Endodermal cell (in vitro differentiated cells): ENCODE measurements at regions not wholly inside any gene's neighbourhood (a gene's known extent, or its start where the extent isn't known, plus 50 kb on each side); places are given as distances from the start of the nearest gene placed in this dataset.

Experiments used
- DNase-seq: peaks from one replicate; pipeline ENCODE4 v3.0.0-alpha.2; 2017
- H3K27ac ChIP-seq: 2 replicates; pipeline ENCODE4 v1.5.1; 2013; ENCODE audit warnings: mild to moderate bottlenecking, low read depth, low read length, moderate library complexity
- H3K27me3 ChIP-seq: 2 replicates; pipeline ENCODE4 v1.6.1; 2013; ENCODE audit warnings: mild to moderate bottlenecking, low read length, moderate library complexity; ENCODE audit not compliant: insufficient read depth, control insufficient read depth, poor library complexity, severe bottlenecking
- H3K36me3 ChIP-seq: 2 replicates; pipeline ENCODE4 v1.7.0; 2013; ENCODE audit warnings: mild to moderate bottlenecking, low read length, moderate library complexity; ENCODE audit not compliant: control insufficient read depth, insufficient read depth
- H3K4me1 ChIP-seq: one replicate; pipeline ENCODE4 v1.7.0; 2013; ENCODE audit warnings: low read length; ENCODE audit not compliant: control insufficient read depth, insufficient read depth
- H3K4me3 ChIP-seq: 2 replicates; pipeline ENCODE4 v1.5.1; 2013; ENCODE audit warnings: mild to moderate bottlenecking, low read length, moderate library complexity
- H3K9ac ChIP-seq: 2 replicates; pipeline ENCODE4 v1.6.1; 2013; ENCODE audit warnings: mild to moderate bottlenecking, low read length, moderate library complexity; ENCODE audit not compliant: poor library complexity, severe bottlenecking; ENCODE audit errors: extremely low read depth
- H3K9me3 ChIP-seq: 2 replicates; pipeline ENCODE4 v1.6.1; 2013; ENCODE audit warnings: mild to moderate bottlenecking, low read length, moderate library complexity; ENCODE audit not compliant: control insufficient read depth
- H3K27ac Mint-ChIP-seq: 2 replicates; pipeline ENCODE4 v1.8.0; 2020; ENCODE audit warnings: mixed read lengths
- H3K27me3 Mint-ChIP-seq: 2 replicates; pipeline ENCODE4 v1.8.0; 2021; ENCODE audit warnings: mild to moderate bottlenecking, mixed read lengths; ENCODE audit not compliant: insufficient read depth
- H3K36me3 Mint-ChIP-seq: 2 replicates; pipeline ENCODE4 v1.8.0; 2020; ENCODE audit warnings: low read depth, mixed read lengths
- H3K4me1 Mint-ChIP-seq: 2 replicates; pipeline ENCODE4 v1.8.0; 2020; ENCODE audit warnings: mixed read lengths
- H3K4me3 Mint-ChIP-seq: 2 replicates; pipeline ENCODE4 v1.8.0; 2020; ENCODE audit warnings: mild to moderate bottlenecking, moderate library complexity, mixed read lengths
- H3K9me3 Mint-ChIP-seq: 2 replicates; pipeline ENCODE4 v1.8.0; 2020; ENCODE audit warnings: mild to moderate bottlenecking, mixed read lengths
- CTCF ChIP-seq: fragments of 200-600 bp; sonication (generic); conservative IDR thresholded peaks from 2 replicates; pipeline ENCODE4 v1.5.0; 2021; ENCODE audit warnings: antibody characterized with exemption, mild to moderate bottlenecking
- WGBS, 2 experiments: methylation state at CpG; one replicate each; pipeline versions ENCODE4 v1.1.5 to v1.1.7; 2013; ENCODE audit warnings: missing lambda C conversion rate in 2 of 2, mixed read lengths in 1 of 2; ENCODE audit not compliant: insufficient coverage in 1 of 2, insufficient read length in 1 of 2; 5-methylcytosine and 5-hydroxymethylcytosine counted together

- H3K4me3 ChIP-seq = no peak overlapping the region
These were observed 69.7 kb upstream of the RGL1 start for GRCh38 chr1:183735069-183735860.

GRCh38 chr1:183734543-183735036, 70.3 kb upstream of the RGL1 start:
- Mint-ChIP-seq H3K36me3 (no peaks in the 10 kb centered on the region), H3K9me3 (no peaks in the 10 kb centered on the region)
- WGBS, 2 experiments = 53 to 64% methylated on average over 2 to 4 of the region's 5 CpGs

More at GRCh38 chr1:183735069-183735860, 69.7 kb upstream of the RGL1 start:
- no peak for DNase-seq
- Histone ChIP-seq H3K4me1 (peaks cover 13% of the 10 kb centered on the region), H3K9me3 (no peaks in the 10 kb centered on the region), H3K27ac (no peak overlapping the region), H3K27me3 (no peaks in the 10 kb centered on the region), H3K36me3 (no peaks in the 10 kb centered on the region), H3K9ac (no peak overlapping the region)
- no peaks in the 10 kb centered on the region for H3K27me3 Mint-ChIP-seq
- H3K9me3 Mint-ChIP-seq = no peaks in the 10 kb centered on the region
- H3K4me1 Mint-ChIP-seq = peaks cover 51% of the 10 kb centered on the region
- no peaks in the 10 kb centered on the region for H3K36me3 Mint-ChIP-seq
- WGBS, 2 experiments = 84 to 100% methylated on average over 1 of the region's 1 CpG
- TF ChIP-seq CTCF = no peak
- no peak overlapping the region for H3K27ac Mint-ChIP-seq
- H3K4me3 Mint-ChIP-seq = no peak overlapping the region

GRCh38 chr1:183733715-183734114, 71.2 kb upstream of the RGL1 start:
- no peak overlapping the region for H3K4me3 Mint-ChIP-seq
- Histone ChIP-seq H3K27me3 (no peaks in the 10 kb centered on the region), H3K9ac (no peak overlapping the region), H3K4me3 (no peak overlapping the region), H3K9me3 (no peaks in the 10 kb centered on the region), H3K4me1 (peaks cover 13% of the 10 kb centered on the region), H3K27ac (no peak overlapping the region), H3K36me3 (no peaks in the 10 kb centered on the region)
- no peaks in the 10 kb centered on the region for H3K9me3 Mint-ChIP-seq
- H3K27ac Mint-ChIP-seq = no peak overlapping the region
- DNase-seq = no peak
- 95% methylated on average over 2 of the region's 2 CpGs; no CpG with 5 or more reads in 1 of the 2 experiments for WGBS, 2 experiments
- no peak for TF ChIP-seq CTCF
- no peaks in the 10 kb centered on the region for H3K36me3 Mint-ChIP-seq
- no peaks in the 10 kb centered on the region for H3K27me3 Mint-ChIP-seq
- H3K4me1 Mint-ChIP-seq = peaks cover 51% of the 10 kb centered on the region

More at GRCh38 chr1:183734543-183735036, 70.3 kb upstream of the RGL1 start:
- H3K4me1 ChIP-seq = peaks cover 13% of the 10 kb centered on the region
- DNase-seq = no peak
- H3K36me3 ChIP-seq = no peaks in the 10 kb centered on the region
- H3K9me3 ChIP-seq = no peaks in the 10 kb centered on the region
- H3K4me1 Mint-ChIP-seq = peaks cover 51% of the 10 kb centered on the region
- H3K27me3 Mint-ChIP-seq = no peaks in the 10 kb centered on the region
- no peak overlapping the region for H3K4me3 Mint-ChIP-seq
- no peak overlapping the region for H3K9ac ChIP-seq
- no peak overlapping the region for H3K4me3 ChIP-seq
- H3K27me3 ChIP-seq = no peaks in the 10 kb centered on the region
- TF ChIP-seq CTCF = no peak
- H3K27ac Mint-ChIP-seq = no peak overlapping the region
- no peak overlapping the region for H3K27ac ChIP-seq
